ENCODE measurements at regions not wholly inside any gene's neighbourhood (a gene's known extent, or its start where the extent isn't known, plus 50 kb on each side); places are given as distances from the start of the nearest gene placed in this dataset.
A peak's percentile ranks its signal among the peaks of the same experiment; 100 is the strongest.

GRCh38 chr2:217150236-217150635, 290.4 kb upstream of the TNP1 start:
- no peak for TF ChIP-seq CTCF (IDR thresholded peaks at IDR 0.05; ENCODE audit: insufficient read depth, low read depth, low read length)
- CTCF ChIA-PET = interaction anchor here (0.8 to 1.4 kb wide), 2 partner anchors 16 to 454 kb away, joined by 3 read pairs; partner anchors contain the start of gene IGFBP5
- DNase-seq (ENCODE audit: low read depth) = no peak
- Histone ChIP-seq H3K36me3 (ENCODE audit: control insufficient read depth, insufficient read depth, low read length) (no peaks in the 10 kb centered on the region), H3K27me3 (ENCODE audit: control insufficient read depth, insufficient read depth, low read length) (peaks cover 2% of the 10 kb centered on the region; the same call in 1 of the 2 replicates), H3K4me3 (ENCODE audit: low read depth, low read length) (no peak overlapping the region)
- POLR2A ChIA-PET = no interaction called here

GRCh38 chr2:217149087-217149660, 289.3 kb upstream of the TNP1 start:
- Histone ChIP-seq H3K27me3 (ENCODE audit: control insufficient read depth, insufficient read depth, low read length) (no peaks in the 10 kb centered on the region; the same call in 1 of the 2 replicates), H3K4me3 (ENCODE audit: low read depth, low read length) (no peak overlapping the region), H3K36me3 (ENCODE audit: control insufficient read depth, insufficient read depth, low read length) (no peaks in the 10 kb centered on the region)
- no peak for DNase-seq (ENCODE audit: low read depth)
- no peak for TF ChIP-seq CTCF (IDR thresholded peaks at IDR 0.05; ENCODE audit: insufficient read depth, low read depth, low read length)
- ChIA-PET CTCF (interaction anchor here (1.1 to 1.5 kb wide), 3 partner anchors 11 to 453 kb away, joined by 3 read pairs; partner anchors contain the start of gene IGFBP5), POLR2A (no interaction called here)

GRCh38 chr2:217147818-217148217, 288.0 kb upstream of the TNP1 start:
- Histone ChIP-seq H3K36me3 (ENCODE audit: control insufficient read depth, insufficient read depth, low read length) (no peaks in the 10 kb centered on the region), H3K4me3 (ENCODE audit: low read depth, low read length) (no peak overlapping the region), H3K27me3 (ENCODE audit: control insufficient read depth, insufficient read depth, low read length) (no peaks in the 10 kb centered on the region)
- POLR2A ChIA-PET = interaction anchor here (0.6 kb wide), 1 partner anchor 81 kb away, joined by 4 read pairs; no protein-coding TSS in a partner anchor
- TF ChIP-seq CTCF (IDR thresholded peaks at IDR 0.05; ENCODE audit: insufficient read depth, low read depth, low read length) = no peak
- DNase-seq (ENCODE audit: low read depth) = no peak
- CTCF ChIA-PET = interaction anchor here (1.5 kb wide), 1 partner anchor 8 kb away, joined by 3 read pairs; no protein-coding TSS in a partner anchor

GRCh38 chr2:217146956-217147355, 287.1 kb upstream of the TNP1 start:
- no peaks in the 10 kb centered on the region for H3K27me3 ChIP-seq (ENCODE audit: control insufficient read depth, insufficient read depth, low read length)
- H3K36me3 ChIP-seq (ENCODE audit: control insufficient read depth, insufficient read depth, low read length) = no peaks in the 10 kb centered on the region
- ChIA-PET POLR2A (no interaction called here), CTCF (interaction anchor here (1.5 kb wide), 1 partner anchor 9 kb away, joined by 3 read pairs; no protein-coding TSS in a partner anchor)
- no peak for TF ChIP-seq CTCF (IDR thresholded peaks at IDR 0.05; ENCODE audit: insufficient read depth, low read depth, low read length)
- H3K4me3 ChIP-seq (ENCODE audit: low read depth, low read length) = no peak overlapping the region
- DNase-seq (ENCODE audit: low read depth) = no peak

GRCh38 chr2:217142649-217143266, 282.9 kb upstream of the TNP1 start:
- H3K27me3 ChIP-seq (ENCODE audit: control insufficient read depth, insufficient read depth, low read length) = no peaks in the 10 kb centered on the region
- ChIA-PET POLR2A (no interaction called here), CTCF (interaction anchor here (1.1 to 2.2 kb wide), 5 partner anchors 8 to 447 kb away, joined by 3 to 6 read pairs (median 5); partner anchors contain the start of gene IGFBP5)
- TF ChIP-seq CTCF (IDR thresholded peaks at IDR 0.05; ENCODE audit: insufficient read depth, low read depth, low read length) = peak; percentile 50
- no peak for DNase-seq (ENCODE audit: low read depth)
- no peak overlapping the region for H3K4me3 ChIP-seq (ENCODE audit: low read depth, low read length)
- H3K36me3 ChIP-seq (ENCODE audit: control insufficient read depth, insufficient read depth, low read length) = no peaks in the 10 kb centered on the region

Measured in BJ (cell line).